NCI-H2107 treated with DMSO at 0.1 percent for 48 hours (cell line): ENCODE measurements at regions not wholly inside any gene's neighbourhood (a gene's known extent, or its start where the extent isn't known, plus 50 kb on each side); places are given as distances from the start of the nearest gene placed in this dataset.

Experiments
- DNase-seq: peaks from one replicate; lab custom pipeline; 2025; ENCODE audit not compliant: unreplicated experiment; lab: John Stamatoyannopoulos, UW

DNA sequence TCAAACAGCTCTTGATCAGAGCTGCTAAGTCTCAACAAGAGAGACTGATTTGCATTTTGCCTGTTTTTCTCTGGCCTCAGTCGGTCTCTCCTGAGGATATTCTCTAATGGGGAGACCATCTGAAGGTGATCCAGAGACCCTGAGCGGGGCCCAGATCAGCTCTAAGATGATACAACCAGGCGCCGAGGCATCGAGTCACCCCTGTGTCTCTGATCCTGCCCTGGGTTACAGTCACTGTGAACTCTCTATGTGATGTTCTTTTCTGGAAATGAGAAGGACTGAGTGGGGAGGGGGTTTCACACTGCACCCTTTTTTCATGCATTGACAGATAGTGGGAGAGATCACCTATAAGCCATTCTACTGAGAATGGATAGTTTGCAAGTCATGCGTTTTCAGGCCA, 247.6 kb upstream of the PWP1 start:
- DNase-seq: no peak

DNA sequence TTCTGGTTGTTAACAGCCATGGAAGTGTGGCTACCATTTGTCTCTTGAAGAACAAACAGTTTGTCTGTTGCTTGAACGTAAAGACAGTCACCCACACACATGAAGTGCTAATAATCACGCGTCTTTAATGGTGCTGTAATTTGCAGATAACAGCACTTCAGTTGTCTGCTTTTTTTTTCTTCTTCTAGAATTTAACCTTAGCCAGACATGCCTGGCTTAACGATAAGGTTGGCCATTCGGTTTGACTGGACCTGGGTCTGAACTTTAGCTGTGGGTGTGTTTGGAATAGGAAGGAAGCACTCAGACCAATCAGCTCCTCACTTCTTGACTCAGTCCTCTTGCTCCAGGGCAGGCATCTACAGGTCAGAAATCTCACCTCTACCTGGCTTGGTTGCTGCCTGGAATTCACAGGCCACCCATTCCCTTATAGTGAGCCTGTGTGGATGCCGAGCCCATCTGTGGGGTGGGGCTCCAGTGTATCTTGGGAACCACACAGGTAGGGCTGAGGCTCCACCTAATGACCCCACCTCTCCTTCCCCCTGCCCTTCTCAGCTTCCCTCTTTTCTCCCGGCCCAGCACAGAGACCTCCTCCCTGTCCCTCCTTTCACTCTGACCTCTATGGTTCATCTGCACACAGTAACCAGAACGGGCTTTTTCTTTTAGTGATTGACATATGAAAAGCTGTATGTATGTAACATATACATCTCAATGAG, 246.4 kb upstream of the PWP1 start:
- no peak for DNase-seq

DNA sequence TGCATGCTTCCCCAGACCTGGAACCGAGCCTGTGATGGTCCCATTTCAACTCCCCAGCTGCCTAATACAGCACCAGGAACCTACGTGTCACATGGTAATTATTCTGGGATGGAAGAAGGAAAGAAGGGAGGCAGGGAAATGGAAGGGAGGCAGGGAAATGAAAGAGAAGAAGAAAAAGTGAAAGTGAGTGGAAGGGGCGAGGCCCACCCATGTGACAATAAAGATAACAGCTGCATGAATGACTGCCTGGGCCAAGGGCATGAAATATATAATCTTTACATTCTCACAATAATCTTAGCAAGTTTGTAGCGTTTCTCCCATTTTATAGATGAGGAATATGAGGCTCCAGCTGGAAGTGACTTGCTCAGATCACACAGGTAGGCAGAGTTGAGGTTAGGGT, 245.0 kb upstream of the PWP1 start:
- no peak for DNase-seq

DNA sequence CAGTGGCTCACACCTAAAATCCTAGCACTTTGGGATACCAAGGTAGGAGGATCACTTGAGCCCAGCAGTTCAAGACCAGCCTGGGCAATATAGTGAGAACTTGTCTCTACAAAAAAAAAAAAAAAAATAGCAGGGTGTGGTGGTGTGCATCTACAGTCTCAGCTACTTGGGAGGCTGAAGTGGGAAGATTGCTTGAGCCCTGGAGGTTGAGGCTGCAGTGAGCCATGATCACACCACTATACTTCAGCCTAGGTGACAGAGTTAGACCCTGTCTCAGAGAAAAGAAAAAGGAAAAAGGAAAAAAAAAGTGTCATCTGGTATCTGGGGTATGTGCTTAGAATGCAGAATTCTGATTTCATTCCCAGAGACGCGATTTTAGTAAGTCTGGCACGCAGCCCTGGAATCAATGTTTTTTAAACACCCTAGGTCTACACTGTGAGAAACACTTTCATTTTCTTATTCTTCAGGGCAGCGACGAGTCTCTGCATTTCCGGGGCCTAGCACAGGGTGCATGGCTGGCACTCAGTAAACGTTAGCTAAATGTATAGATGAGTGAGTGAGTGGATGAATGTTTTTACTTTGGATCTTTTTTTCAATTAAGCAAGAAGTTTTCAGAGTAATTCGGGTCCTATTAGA, 243.8 kb upstream of the PWP1 start:
- no peak for DNase-seq

DNA sequence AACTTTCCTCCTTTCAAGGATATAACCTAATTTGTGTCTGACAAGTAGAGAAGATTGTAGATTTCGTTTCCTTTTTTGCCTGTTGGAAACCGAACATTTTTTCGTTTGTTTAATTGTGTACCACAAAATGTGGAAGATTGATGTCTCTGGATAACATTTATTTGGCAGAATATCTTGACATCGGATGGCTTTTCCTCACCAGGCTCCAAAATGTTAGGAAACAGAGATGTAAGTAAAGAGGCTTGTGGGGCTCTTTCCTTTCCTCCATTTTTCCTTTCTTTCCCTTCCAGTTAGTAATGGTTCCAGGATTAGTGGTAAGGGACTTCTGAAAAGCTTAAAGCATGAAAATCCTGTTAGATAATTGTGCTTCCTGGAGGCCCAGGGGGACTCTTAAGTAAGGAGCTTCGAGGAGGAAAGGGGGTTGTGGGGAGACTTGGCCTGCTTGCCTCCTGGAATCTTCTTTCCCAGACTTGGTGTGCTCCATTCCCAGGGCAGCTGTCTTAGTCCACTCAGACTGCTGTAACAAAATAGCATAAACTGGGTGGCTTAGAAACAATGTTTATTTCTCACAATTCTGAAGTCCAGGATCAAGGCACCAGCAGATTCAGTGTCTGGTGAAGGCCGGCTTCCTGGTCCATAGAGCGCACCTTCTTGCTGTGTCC, 243.1 kb upstream of the PWP1 start:
- no peak for DNase-seq

DNA sequence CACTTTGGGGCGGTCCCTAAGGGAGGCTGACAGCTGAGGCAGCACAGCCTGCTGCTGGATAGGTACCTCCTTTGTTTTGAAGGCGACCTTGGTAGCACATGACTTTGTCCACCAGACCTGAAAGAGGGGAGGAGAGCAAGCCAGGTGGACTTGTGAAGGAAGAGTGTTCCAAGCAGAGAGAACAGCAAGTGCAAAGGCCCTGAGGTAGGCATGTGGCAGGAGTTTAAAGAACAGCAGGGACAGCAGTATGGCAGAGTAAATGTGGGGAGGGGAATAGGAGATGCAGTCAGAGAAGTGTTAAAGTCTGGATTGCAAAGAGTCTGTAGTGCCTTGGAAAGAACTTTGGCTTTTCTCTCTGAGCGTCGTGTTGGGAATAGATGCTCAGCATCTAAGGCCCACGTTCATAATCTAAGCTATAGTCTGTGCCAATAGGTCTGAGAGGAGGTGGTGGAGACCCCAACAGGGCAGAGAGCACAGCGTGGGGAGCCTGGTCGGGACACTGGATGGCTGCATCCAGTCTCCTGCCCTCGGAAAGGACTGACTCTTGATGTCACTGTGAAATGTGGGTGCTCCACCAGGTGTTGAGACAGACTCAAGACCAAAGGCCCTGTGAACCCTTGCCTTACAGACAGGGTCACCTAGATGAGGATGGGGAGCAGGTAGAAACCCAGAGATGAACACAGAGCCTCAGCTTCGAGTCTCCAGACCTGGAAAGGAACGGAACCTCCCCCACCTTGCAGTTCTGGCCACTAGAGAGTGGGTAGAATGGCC, 242.1 kb upstream of the PWP1 start:
- no peak for DNase-seq

DNA sequence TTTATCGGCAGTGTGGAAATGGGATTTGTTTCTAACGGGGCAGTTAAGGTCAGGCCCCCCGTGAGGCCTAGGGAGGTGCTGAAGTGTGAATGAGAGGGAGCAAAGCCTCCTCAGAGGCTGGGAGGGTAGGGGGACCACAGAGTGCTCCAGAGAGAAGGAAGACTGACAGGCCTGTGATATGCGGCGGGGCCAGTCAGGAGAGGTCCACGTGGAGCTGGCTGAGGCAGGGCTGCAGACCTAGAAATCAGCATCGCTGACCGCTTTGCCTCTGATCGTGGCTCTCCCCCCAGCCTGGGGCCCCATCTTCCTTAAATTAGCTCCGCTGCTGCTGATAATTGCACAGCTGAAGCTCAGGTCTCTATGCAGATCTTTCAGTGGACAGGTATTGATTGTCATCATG, 240.8 kb upstream of the PWP1 start:
- DNase-seq: no peak

DNA sequence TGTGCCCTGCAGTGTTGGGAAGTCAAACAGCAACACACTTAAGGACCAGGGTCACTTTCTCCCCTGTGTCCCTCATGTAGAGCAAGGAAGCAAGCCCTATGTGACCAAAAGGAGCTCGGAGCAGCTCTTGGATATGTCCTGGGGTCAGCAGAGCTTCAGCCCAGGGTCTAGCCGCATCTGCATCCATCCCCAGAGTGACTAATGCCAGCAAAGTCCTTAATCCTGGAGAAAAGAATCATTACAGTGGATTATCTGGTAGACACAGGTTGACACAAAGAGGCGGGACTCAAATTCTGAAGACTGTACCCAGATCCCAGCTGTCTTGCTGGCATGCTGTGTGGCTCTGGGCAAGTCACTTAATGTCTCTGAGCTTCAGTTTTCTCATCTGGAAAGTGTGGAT, 239.1 kb upstream of the PWP1 start:
- no peak for DNase-seq

DNA sequence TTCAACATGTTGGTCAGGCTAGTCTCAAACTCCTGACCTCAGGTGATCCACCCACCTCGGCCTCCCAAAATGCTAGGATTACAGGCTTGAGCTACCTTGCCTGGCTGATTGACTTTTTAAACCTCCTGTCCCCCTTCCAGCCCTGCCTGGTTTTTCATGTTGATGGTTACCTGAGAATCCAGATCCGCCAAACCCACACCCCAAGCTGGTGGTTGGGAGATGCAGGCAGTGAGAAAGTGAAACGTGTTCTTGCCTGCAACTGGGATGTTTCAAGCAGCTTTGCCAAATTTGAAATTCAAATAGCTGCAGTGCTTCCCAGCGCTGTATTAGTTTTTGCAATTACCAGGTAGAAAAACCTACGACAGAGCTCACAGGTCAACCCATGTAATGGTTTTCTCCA, 238.3 kb upstream of the PWP1 start:
- DNase-seq: no peak

DNA sequence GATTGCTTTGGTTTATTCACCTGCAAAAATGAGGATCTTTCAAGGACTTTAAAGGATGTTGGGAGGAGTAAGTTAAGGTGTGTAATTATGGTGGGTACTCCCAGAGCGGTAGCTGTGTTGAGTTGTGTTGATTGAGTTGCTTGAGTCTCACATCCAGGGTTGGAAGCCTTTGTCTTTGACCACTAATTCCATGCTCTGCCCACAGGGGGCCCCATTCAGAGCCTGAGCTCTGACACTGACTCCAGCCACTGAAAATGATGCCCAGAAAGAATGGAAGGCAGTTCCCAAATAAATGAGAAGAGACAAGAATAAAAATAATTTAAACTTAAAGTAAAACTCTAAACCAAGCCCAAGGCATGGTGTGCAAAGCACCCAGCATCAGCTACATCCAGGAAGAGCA, 237.4 kb upstream of the PWP1 start:
- no peak for DNase-seq

DNA sequence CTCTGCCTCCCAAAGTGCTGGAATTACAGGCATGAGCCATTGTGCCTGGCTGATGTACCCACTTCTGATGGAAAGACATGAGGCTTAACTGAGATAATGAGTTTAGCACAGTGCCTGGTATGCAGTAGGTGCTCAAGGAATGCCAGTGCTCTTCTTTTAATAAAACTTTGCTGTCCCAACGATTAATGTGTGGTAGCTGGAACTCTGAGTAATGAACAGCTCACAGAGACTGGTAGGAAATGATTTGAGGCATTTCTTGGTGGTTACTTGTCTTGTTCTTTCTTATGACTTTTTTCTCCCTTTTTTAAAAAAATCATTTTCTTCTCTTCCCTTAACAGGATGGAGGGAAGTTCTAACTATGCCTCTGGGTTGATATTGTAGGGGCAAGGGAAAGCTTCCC, 235.7 kb upstream of the PWP1 start:
- no peak for DNase-seq

DNA sequence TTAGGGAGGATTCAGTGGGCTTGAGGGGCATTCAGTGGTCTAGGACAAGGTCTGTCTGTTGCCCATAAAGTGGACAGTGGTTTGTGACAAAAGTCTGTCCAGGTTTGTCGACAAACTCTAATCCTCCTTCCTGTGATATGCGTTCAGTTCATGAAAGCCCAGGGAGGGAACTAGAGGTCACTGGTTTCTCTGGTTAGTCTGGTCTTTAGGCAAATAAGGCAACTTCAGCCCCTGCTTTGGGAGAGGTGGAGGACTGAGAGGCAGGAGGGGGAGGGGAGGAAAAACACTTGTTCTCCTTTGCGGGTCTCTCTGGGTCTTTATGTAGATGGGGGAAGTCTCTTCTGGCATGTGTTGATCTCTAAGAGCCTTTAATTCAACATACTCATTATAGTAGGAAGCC, 235.1 kb upstream of the PWP1 start:
- no peak for DNase-seq

DNA sequence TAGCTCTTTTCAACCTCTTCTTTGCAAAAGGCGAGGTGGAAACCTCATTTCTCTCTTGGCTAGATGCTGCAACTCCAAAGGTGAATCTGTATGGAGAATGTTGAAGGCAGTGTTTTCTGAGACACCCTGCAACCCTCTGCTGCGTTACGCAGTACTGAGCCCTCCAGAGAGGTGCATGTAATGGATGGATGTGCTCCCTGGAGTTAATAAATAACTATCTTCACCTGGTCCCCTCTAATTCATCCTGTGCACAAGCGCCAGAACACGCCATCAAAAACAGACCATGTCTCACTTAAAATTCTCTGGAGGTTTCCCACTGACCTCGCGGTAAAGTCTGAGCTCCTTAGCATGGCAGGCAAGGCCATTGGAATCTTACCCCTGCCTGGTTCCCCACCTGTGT, 234.4 kb upstream of the PWP1 start:
- DNase-seq: no peak

DNA sequence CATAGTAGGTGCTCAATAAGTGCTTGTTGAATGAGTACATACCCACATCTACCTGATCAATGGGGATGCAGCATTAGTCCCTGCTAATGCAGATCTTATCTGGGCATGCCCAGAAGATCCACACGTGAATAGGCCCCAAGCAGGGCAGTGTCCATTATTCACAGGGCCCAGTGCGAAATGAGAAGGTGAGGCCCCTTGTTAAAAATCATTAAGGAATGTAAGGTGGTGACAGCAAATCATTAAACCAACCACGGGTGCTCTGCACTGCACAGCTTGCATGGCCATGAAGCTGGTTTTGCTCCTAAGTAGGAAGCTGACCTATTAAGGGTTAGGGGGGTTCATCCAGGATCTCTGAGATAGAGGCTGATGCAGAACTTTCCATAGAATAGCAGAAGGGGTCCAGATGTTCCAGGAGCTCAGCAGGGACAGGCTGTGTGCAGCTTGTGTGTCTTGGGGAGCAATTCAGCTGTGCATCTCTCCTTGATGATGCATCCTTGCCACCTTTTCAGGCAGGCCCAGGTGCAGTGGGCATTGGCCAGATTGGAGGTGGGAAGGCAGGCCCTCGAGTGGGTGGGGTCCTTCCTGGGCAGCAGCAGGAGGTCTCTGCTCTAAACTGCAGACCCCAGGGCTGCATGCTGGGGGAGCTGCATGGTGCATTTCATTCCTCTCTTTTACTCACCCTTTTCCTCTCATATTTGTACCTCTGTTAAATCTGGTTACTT, 231.3 kb upstream of the PWP1 start:
- DNase-seq: no peak

DNA sequence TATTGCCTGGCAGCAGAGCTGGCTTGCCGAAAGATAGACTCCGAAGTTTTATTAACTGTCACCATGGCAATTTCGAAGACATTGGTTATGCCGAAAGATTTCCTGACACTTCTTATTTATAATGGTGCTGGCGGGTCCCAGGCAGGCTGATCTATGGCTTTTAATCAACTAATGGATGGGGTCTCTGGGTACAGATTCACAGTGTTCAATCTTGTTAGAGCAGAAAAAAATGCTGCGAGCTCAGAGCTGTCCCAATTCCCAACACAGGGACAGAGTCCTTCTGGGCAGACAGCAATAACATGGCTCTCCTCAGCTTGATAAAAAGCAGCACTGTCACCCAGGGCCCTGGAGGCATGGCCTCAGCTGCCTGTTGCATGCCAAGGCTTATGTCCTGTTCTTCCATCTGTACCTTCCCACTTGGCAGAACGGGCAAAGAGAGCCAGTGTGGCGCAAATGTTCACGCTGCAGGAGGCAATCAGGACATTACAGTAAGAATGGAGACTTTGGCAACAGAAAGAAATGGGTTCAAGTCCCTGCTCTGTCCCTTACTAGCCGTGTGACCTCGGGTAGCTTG, 228.2 kb upstream of the PWP1 start:
- no peak for DNase-seq

DNA sequence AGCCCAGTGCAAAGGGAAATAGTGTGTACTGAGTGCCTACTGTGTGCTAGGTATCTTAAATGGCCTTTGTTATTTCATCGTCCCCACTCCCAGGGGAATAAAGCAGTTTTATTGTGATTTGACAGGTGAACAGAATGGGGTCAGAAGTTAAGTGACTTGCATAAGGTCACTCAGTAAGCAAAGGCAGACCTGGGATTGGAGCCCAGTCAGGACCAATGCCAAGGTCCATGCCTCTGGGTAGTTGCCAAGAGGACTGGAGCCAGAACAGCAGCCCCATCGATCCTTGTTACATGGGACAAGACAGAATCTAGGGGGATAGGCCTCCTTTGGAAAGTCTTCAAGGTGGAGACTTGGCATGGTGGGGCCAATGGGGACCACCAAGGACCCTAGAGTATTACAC, 227.4 kb upstream of the PWP1 start:
- DNase-seq: no peak

DNA sequence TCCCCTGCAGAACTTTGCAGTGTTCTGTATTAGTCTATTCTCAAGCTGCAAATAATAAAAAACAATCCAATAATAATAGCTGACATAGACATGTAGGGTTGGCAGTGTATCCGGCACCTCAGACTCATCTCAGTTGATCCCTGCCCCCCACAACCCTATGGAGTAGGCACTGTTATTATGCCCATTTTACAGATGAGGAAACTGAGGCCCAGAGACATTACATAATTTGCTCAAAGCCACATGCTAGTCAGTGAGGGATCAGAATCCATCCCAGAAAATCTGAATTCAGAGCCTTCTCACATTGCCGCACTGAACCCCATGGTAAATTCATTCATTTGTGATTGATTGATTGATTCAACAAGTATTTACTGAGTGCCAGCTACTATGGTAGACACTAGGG, 226.6 kb upstream of the PWP1 start:
- no peak for DNase-seq

DNA sequence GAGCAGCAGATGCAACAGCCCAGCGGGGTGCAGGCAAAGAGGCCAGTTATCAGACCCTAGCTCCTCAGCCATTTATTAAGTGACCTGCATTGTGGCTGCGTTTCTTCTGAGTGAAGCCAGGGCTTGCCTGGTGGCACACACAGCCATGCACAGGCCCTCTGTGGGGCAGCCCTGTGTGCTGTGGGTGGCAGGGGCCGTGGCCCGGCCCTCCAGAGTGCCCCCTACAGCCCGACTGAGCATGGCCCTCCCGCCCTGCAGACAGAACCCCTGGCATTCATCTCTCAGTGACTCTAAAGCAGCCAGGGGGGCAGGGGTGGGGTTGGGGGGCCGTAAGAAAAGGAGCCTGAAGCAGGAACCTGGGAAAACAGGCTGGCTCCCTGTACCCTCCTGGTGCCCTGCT, 226.0 kb upstream of the PWP1 start:
- DNase-seq: no peak

DNA sequence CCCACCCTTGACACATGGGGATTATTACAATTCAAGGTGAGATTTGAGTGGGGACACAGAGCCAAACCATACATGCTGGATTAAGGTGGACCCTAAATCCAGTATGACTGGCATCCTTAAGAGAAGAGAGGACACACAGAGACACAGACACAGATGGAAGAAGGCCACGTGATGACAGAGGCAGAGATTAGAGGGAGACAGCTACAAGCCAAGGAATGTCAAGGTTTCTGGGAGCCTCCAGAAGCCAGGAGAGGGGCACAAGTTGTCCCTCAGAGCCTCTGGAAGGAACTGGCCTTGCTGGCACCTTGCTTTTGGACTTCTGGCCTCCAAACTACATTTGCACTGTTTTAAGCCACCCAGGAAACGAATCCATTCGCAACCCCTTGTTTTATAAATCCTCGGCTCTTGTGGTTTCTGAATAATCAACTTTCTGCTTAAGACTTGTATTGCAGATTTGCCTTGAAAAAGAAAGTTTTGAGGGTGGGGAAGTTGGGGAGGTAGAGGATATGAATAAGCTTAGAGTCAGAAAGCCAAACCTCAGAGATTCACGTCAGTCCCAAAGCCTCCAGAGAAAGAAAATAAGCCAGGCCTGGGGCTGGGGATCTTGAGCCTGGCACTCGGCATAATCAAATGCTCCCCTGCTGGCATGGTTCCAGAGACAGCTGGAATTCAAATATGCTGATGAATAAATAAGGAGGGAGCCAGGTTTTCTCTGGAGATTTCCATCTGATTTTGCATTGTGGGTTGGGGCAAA, 224.2 kb upstream of the PWP1 start:
- DNase-seq: no peak
